ENCODE measurements at regions not wholly inside any gene's neighbourhood (a gene's known extent, or its start where the extent isn't known, plus 50 kb on each side); places are given as distances from the start of the nearest gene placed in this dataset.

GRCh38 chr2:242022550-242023290 lies 153.2 kb downstream of the RTP5 start:
- TF ChIP-seq CTCF (IDR thresholded peaks at IDR 0.05): no peak
- TF ChIP-seq NPAS2 (CRISPR knock-in tag; IDR thresholded peaks at IDR 0.05; ENCODE audit: borderline replicate concordance): no peak
- no peak for TF ChIP-seq USF2 (IDR thresholded peaks at IDR 0.05)
- TF ChIP-seq ELK1 (IDR thresholded peaks at IDR 0.05; ENCODE audit: low read depth, low read length): no peak
- no peak for TF ChIP-seq POLR2A (IDR thresholded peaks at IDR 0.05; ENCODE audit: low read length)
- TF ChIP-seq SMC3 (IDR thresholded peaks at IDR 0.05): no peak
- TF ChIP-seq RFX5 (IDR thresholded peaks at IDR 0.05): no peak
- TF ChIP-seq BHLHE40 (IDR thresholded peaks at IDR 0.05; ENCODE audit: low read depth, low read length): no peak
- TF ChIP-seq RNF2 (IDR thresholded peaks at IDR 0.05; ENCODE audit: borderline replicate concordance, low read depth): no peak
- TF ChIP-seq ESRRA (IDR thresholded peaks at IDR 0.05; ENCODE audit: borderline replicate concordance, low read length): no peak
- TF ChIP-seq CEBPB (IDR thresholded peaks at IDR 0.05): no peak
- no peak for TF ChIP-seq HOXB5 (CRISPR knock-in tag; IDR thresholded peaks at IDR 0.05)
- TF ChIP-seq EHMT2 (IDR thresholded peaks at IDR 0.05; ENCODE audit: low read depth): no peak
- TF ChIP-seq CBX2 (IDR thresholded peaks at IDR 0.05; ENCODE audit: borderline replicate concordance, low read depth): no peak

Data from A549 (cell line).